ENCODE measurements at regions not wholly inside any gene's neighbourhood (a gene's known extent, or its start where the extent isn't known, plus 50 kb on each side); places are given as distances from the start of the nearest gene placed in this dataset.

- no peak for TF ChIP-seq CTCF (IDR thresholded peaks at IDR 0.05; ENCODE audit: insufficient read depth, low read length)
- H3K4me3 ChIP-seq (ENCODE audit: low read depth, low read length) = no peak overlapping the region
- peak; percentile 16 for DNase-seq (ENCODE audit: low read depth)
Measured at GRCh38 chr5:145591578-145591977, 243.6 kb downstream of the PRELID2 start.

- no peak for TF ChIP-seq CTCF (IDR thresholded peaks at IDR 0.05; ENCODE audit: insufficient read depth, low read length)
- H3K4me3 ChIP-seq (ENCODE audit: low read depth, low read length) = no peak overlapping the region
- no peak for DNase-seq (ENCODE audit: low read depth)
Measured at GRCh38 chr5:145589063-145589462, 246.1 kb downstream of the PRELID2 start.

DNA sequence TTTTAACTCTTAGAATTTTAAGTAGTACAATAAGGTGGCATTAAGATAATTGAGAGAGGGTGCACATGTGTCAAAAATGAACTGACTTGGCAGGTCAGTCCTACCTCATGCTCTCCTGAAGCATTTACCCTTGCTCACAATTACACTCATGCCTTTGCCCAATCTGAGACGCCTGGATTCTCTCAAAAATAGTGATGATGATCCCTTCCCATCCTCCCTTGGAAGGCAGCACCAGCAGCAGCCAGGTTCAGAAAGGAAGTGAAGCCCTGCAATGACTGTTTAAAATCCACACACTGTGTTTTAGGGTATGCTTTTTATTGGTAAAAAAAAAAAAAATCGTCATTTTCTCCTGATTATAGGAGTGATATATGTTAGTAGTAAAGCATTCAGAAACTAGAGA, 246.6 kb downstream of the PRELID2 start:
- DNase-seq (ENCODE audit: low read depth) = no peak
- H3K4me3 ChIP-seq (ENCODE audit: low read depth, low read length) = no peak overlapping the region
- no peak for TF ChIP-seq CTCF (IDR thresholded peaks at IDR 0.05; ENCODE audit: insufficient read depth, low read length)

DNA sequence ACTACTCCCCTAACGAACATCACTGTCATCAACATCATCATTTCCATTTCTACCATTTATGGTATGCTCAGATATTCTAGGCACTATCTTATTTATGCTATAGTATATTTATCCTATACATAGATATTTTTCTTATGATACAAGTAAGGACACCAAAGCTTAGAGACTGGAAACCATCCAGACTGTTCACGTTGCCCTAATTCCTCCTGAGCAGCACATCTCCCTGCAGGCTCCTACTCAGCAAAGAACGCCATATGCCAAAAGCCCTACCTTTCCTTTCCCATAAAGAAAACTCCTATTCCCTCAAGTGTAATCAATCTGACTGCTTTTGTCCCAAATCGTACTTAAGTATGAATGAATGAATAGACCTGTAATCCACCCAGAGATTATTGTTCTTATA, 247.0 kb downstream of the PRELID2 start:
- TF ChIP-seq CTCF (IDR thresholded peaks at IDR 0.05; ENCODE audit: insufficient read depth, low read length) = no peak
- no peak overlapping the region for H3K4me3 ChIP-seq (ENCODE audit: low read depth, low read length)
- no peak for DNase-seq (ENCODE audit: low read depth)

- peak; percentile 94 for DNase-seq (ENCODE audit: low read depth)
- no peak overlapping the region for H3K4me3 ChIP-seq (ENCODE audit: low read depth, low read length)
- TF ChIP-seq CTCF (IDR thresholded peaks at IDR 0.05; ENCODE audit: insufficient read depth, low read length) = peak; percentile 13
Measured at GRCh38 chr5:145587710-145588109, 247.4 kb downstream of the PRELID2 start.

DNA sequence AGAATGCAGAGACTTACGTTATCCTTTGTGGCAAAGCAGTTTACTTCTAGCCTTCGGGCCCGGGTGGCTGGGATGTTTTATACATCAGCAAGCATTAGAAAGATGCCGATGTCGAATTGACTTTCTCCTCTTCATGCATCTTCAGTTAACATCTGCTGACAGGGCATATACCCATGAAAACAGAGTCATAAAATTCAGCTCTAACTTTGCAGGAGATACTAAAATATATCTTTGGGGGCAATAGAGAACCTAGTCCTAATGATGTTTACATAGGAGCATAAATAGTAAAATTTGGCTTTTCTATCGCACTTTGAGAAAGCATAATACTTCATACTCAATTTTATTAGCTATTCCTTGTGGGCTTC, 247.9 kb downstream of the PRELID2 start:
- no peak for TF ChIP-seq CTCF (IDR thresholded peaks at IDR 0.05; ENCODE audit: insufficient read depth, low read length)
- H3K4me3 ChIP-seq (ENCODE audit: low read depth, low read length) = no peak overlapping the region
- DNase-seq (ENCODE audit: low read depth) = no peak

DNA sequence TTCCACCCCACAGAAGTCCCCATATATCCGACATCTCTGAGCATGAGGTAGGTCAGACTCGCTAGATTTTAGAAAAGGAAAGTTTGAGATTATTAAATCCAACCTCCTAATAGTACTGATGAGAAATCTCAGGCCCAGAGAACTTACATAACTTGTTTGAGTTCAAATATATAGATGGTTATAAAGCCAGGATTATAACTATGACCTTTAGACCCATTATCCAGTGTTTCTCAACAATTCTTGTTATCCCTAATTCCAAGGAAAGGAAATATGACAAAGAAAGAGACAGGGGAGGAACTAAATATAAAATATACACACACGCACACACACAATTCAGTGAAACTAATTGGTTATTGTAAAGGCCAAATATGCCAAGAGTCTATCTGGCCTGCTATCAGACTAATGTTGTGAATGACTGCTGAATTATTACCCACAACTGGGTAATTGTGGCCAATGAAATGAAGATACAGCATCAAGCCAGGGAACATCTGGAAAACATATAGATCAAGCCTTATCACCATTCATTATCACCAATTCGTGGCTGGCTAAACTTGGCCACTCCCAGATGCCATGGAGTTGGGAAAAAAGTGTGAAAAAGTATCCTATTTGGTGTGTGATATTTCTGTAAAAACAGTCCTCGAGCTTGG, 248.4 kb downstream of the PRELID2 start:
- DNase-seq (ENCODE audit: low read depth) = peak; percentile 14
- no peak for TF ChIP-seq CTCF (IDR thresholded peaks at IDR 0.05; ENCODE audit: insufficient read depth, low read length)
- no peak overlapping the region for H3K4me3 ChIP-seq (ENCODE audit: low read depth, low read length)
